ENCODE measurements at regions not wholly inside any gene's neighbourhood (a gene's known extent, or its start where the extent isn't known, plus 50 kb on each side); places are given as distances from the start of the nearest gene placed in this dataset.

DNA sequence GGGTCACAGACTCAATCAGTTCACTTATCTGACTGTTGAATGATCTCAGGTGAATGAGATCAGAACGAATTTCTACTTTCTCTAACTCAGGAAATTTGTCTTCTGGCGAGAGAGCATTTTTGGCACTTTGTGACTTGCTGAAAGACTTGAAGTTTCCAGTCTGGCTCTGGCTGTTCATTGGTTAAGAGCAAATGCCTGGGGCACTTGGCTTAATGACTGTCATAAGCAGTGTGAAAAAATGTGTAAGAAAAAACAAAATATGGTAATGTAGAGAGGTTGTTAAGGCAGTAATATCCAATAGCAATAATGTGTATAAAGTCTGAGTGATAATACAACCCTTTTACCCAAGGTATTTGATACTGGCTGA lies 71.3 kb upstream of the PGRMC2 start:
- H3K27me3 ChIP-seq = no peaks in the 10 kb centered on the region
- H3K36me3 ChIP-seq = no peaks in the 10 kb centered on the region
- intact Hi-C loops (cut with DNase I) = no loop called here
- H3K4me1 ChIP-seq = peaks cover 4 to 21% (median 9%) of the 10 kb centered on the region in 3 donors
- WGBS, 2 donors = 24 to 29% methylated on average over 2 of the region's 2 CpGs
- no peak for DNase-seq
- TF ChIP-seq CTCF (IDR thresholded peaks at IDR 0.05) (no peak), POLR2A (IDR thresholded peaks at IDR 0.05) (no peak)
- H3K4me3 ChIP-seq = no peak overlapping the region
- no peaks in the 10 kb centered on the region for H3K9me3 ChIP-seq
- no peak overlapping the region for H3K27ac ChIP-seq

DNA sequence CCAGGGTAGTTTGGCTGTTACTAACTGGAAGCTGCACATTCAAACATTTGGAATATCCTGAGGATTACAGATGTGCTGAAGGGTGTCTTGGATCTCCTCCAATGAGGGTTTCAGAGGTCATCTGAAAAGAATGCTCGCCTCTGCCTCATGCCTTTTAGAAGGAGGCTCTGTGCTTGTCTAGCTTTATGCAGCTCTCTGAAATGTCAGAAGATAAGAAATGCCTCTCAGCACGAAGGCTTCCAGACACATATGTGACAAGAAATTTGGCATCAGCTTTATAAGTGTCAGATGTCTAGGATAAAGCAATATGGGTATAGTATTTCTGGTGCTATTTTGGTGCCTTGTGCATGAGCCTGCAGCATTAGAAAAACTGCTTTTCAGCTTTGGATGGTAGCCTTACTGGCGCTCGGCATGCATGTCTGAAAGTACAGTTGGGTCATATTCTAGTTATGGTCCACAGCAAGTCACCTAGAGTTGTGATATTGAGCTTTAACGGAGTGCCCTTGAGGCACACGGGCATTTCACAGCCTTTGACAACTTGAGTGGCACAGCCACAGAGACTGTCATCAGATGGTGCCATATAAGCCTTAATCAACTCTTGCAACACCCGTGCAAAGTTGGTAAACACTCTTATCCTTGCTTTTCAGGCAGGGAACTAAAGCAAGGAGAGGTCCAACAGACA lies 70.8 kb upstream of the PGRMC2 start:
- intact Hi-C loops (cut with DNase I) = no loop called here
- no peaks in the 10 kb centered on the region for H3K36me3 ChIP-seq
- no peak overlapping the region for H3K4me3 ChIP-seq
- WGBS, 2 donors = 67 to 73% methylated on average over 4 to 7 of the region's 7 CpGs
- no peaks in the 10 kb centered on the region for H3K27me3 ChIP-seq
- no peak for TF ChIP-seq POLR2A (IDR thresholded peaks at IDR 0.05)
- no peak for TF ChIP-seq CTCF (IDR thresholded peaks at IDR 0.05)
- no peak overlapping the region for H3K27ac ChIP-seq
- no peak for DNase-seq
- no peaks in the 10 kb centered on the region for H3K9me3 ChIP-seq
- peaks cover 4 to 21% (median 9%) of the 10 kb centered on the region in 3 donors for H3K4me1 ChIP-seq

- H3K36me3 ChIP-seq = no peaks in the 10 kb centered on the region
- peak overlapping the region in 1 of 4 donors; percentile 2 for H3K27ac ChIP-seq
- TF ChIP-seq POLR2A (IDR thresholded peaks at IDR 0.05) = no peak
- TF ChIP-seq CTCF (IDR thresholded peaks at IDR 0.05) = no peak
- intact Hi-C loops (cut with DNase I) = no loop called here
- H3K27me3 ChIP-seq = no peaks in the 10 kb centered on the region
- WGBS, 2 donors = 71 to 73% methylated on average over 2 of the region's 2 CpGs
- no peak for DNase-seq
- H3K9me3 ChIP-seq = no peaks in the 10 kb centered on the region
- peaks cover 4 to 21% (median 9%) of the 10 kb centered on the region in 3 donors for H3K4me1 ChIP-seq
- H3K4me3 ChIP-seq = no peak overlapping the region
These were observed 69.7 kb upstream of the PGRMC2 start for GRCh38 chr4:128357286-128357685.

DNA sequence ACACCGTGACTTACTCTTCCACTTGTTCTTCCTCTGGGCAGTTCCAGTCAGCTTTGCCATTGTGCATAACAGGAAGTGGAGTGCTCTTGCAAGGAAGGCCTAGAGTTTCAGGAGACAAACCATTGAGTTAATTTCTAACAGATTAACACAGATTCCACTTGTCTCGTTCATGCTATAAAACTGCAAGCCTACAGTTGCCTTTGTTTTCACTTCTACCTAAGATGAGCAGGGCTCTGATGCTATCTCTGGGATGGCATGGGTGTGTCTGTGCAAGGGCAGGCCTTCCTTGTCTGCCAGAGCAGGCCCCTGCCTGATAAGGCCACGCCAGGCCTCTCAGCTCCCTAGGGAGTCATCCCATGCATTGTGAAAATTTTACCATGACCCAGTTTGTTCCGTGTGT lies 67.7 kb upstream of the PGRMC2 start:
- 67 to 77% methylated on average over 3 to 4 of the region's 4 CpGs for WGBS, 2 donors
- Histone ChIP-seq H3K36me3 (no peaks in the 10 kb centered on the region), H3K27me3 (no peaks in the 10 kb centered on the region), H3K4me3 (no peak overlapping the region), H3K27ac (no peak overlapping the region), H3K9me3 (no peaks in the 10 kb centered on the region), H3K4me1 (peaks cover 4 to 21% (median 9%) of the 10 kb centered on the region in 3 donors)
- TF ChIP-seq POLR2A (IDR thresholded peaks at IDR 0.05) (no peak), CTCF (IDR thresholded peaks at IDR 0.05) (no peak)
- intact Hi-C loops (cut with DNase I) = no loop called here
- DNase-seq = no peak

- 57 to 64% methylated on average over 4 of the region's 4 CpGs for WGBS, 2 donors
- peaks cover 4 to 21% (median 9%) of the 10 kb centered on the region in 3 donors for H3K4me1 ChIP-seq
- no peak overlapping the region for H3K4me3 ChIP-seq
- intact Hi-C loops (cut with DNase I) = no loop called here
- TF ChIP-seq POLR2A (IDR thresholded peaks at IDR 0.05) = no peak
- TF ChIP-seq CTCF (IDR thresholded peaks at IDR 0.05) = no peak
- DNase-seq = no peak
- no peak overlapping the region for H3K27ac ChIP-seq
- no peaks in the 10 kb centered on the region for H3K36me3 ChIP-seq
- no peaks in the 10 kb centered on the region for H3K27me3 ChIP-seq
- H3K9me3 ChIP-seq = no peaks in the 10 kb centered on the region
These were observed 66.7 kb upstream of the PGRMC2 start for GRCh38 chr4:128354205-128354821.

Data from esophagus squamous epithelium (tissue), 5 donors.